ENCODE measurements at regions not wholly inside any gene's neighbourhood (a gene's known extent, or its start where the extent isn't known, plus 50 kb on each side); places are given as distances from the start of the nearest gene placed in this dataset.

- 13 to 48% methylated on average over 3 of the region's 3 CpGs for WGBS, 2 donors
- H3K27me3 ChIP-seq = no peaks in the 10 kb centered on the region
- no peak overlapping the region for H3K27ac ChIP-seq
- intact Hi-C loops (cut with DNase I) = no loop called here
- DNase-seq = no peak
- H3K4me3 ChIP-seq = no peak overlapping the region
- no peaks in the 10 kb centered on the region for H3K36me3 ChIP-seq
- H3K4me1 ChIP-seq = no peaks in the 10 kb centered on the region
- no peaks in the 10 kb centered on the region for H3K9me3 ChIP-seq
- TF ChIP-seq CTCF (IDR thresholded peaks at IDR 0.05) (no peak), EP300 (IDR thresholded peaks at IDR 0.05) (no peak), POLR2AphosphoS5 (IDR thresholded peaks at IDR 0.05) (no peak), POLR2A (IDR thresholded peaks at IDR 0.05) (no peak)
Measured at GRCh38 chr12:20018406-20018805, 349.9 kb upstream of the PDE3A start.

GRCh38 chr12:20024194-20024593, 344.1 kb upstream of the PDE3A start:
- Histone ChIP-seq H3K27ac (peak overlapping the region in 1 of 4 donors; percentile 29), H3K9me3 (no peaks in the 10 kb centered on the region), H3K4me3 (no peak overlapping the region), H3K27me3 (no peaks in the 10 kb centered on the region), H3K4me1 (no peaks in the 10 kb centered on the region), H3K36me3 (no peaks in the 10 kb centered on the region)
- DNase-seq = no peak
- intact Hi-C loops (cut with DNase I) = no loop called here
- TF ChIP-seq POLR2AphosphoS5 (IDR thresholded peaks at IDR 0.05) = peak; percentile 50 to 55 (median 54)
- TF ChIP-seq CTCF (IDR thresholded peaks at IDR 0.05) = no peak
- 59 to 71% methylated on average over 6 of the region's 6 CpGs for WGBS, 2 donors

- TF ChIP-seq EP300 (IDR thresholded peaks at IDR 0.05) = no peak
- TF ChIP-seq POLR2AphosphoS5 (IDR thresholded peaks at IDR 0.05) = no peak
- no peak for TF ChIP-seq CTCF (IDR thresholded peaks at IDR 0.05)
- TF ChIP-seq POLR2A (IDR thresholded peaks at IDR 0.05) = no peak
Measured at GRCh38 chr12:20028033-20028432, 340.3 kb upstream of the PDE3A start.

GRCh38 chr12:20030826-20031225, 337.5 kb upstream of the PDE3A start:
- Histone ChIP-seq H3K36me3 (no peaks in the 10 kb centered on the region), H3K27ac (peak overlapping the region in 2 of 4 donors; percentile 15 to 32), H3K9me3 (no peaks in the 10 kb centered on the region), H3K27me3 (no peaks in the 10 kb centered on the region), H3K4me1 (peaks cover 0 to 24% (median 2%) of the 10 kb centered on the region in 4 donors), H3K4me3 (no peak overlapping the region)
- WGBS, 2 donors = 31 to 76% methylated on average over 1 of the region's 1 CpG
- intact Hi-C loops (cut with DNase I) = loop anchor here (10.0 kb wide), 1 partner anchor 574 kb away; no protein-coding TSS in a partner anchor
- no peak for DNase-seq
- TF ChIP-seq CTCF (IDR thresholded peaks at IDR 0.05) = no peak
- TF ChIP-seq POLR2A (IDR thresholded peaks at IDR 0.05) = no peak

More at GRCh38 chr12:20028033-20028432, 340.3 kb upstream of the PDE3A start:
- H3K4me3 ChIP-seq = no peak overlapping the region
- H3K4me1 ChIP-seq = peaks cover 0 to 12% (median 2%) of the 10 kb centered on the region in 4 donors
- 85 to 88% methylated on average over 1 of the region's 1 CpG for WGBS, 2 donors
- H3K9me3 ChIP-seq = no peaks in the 10 kb centered on the region
- no peak overlapping the region for H3K27ac ChIP-seq
- intact Hi-C loops (cut with DNase I) = no loop called here
- DNase-seq = no peak
- H3K36me3 ChIP-seq = no peaks in the 10 kb centered on the region
- no peaks in the 10 kb centered on the region for H3K27me3 ChIP-seq

GRCh38 chr12:20039562-20039961, 328.8 kb upstream of the PDE3A start:
- H3K27me3 ChIP-seq = no peaks in the 10 kb centered on the region
- no peak overlapping the region for H3K4me3 ChIP-seq
- intact Hi-C loops (cut with DNase I) = loop anchor here (10.0 kb wide), 1 partner anchor 565 kb away; no protein-coding TSS in a partner anchor
- no peak for DNase-seq
- H3K36me3 ChIP-seq = no peaks in the 10 kb centered on the region
- H3K9me3 ChIP-seq = no peaks in the 10 kb centered on the region
- WGBS, 2 donors = 94 to 95% methylated on average over 4 of the region's 4 CpGs
- peaks cover 0 to 41% (median 24%) of the 10 kb centered on the region in 4 donors for H3K4me1 ChIP-seq
- TF ChIP-seq EP300 (IDR thresholded peaks at IDR 0.05) (no peak), CTCF (IDR thresholded peaks at IDR 0.05) (no peak)
- peak overlapping the region in 2 of 4 donors; percentile 31 to 36 for H3K27ac ChIP-seq

Data from sigmoid colon (tissue), 6 donors.